ENCODE measurements at regions not wholly inside any gene's neighbourhood (a gene's known extent, or its start where the extent isn't known, plus 50 kb on each side); places are given as distances from the start of the nearest gene placed in this dataset.

- H3K4me1 ChIP-seq (ENCODE audit: control insufficient read depth, insufficient read depth, low read length), result no peaks in the 10 kb centered on the region
- no peak overlapping the region for H3K9ac ChIP-seq (ENCODE audit: low read length in 2 of 2)
- H3K27ac ChIP-seq (ENCODE audit: low read length), result no peak overlapping the region
- H3K27me3 ChIP-seq (ENCODE audit: control insufficient read depth in 1 of 2, insufficient read depth in 2 of 2, low read length in 2 of 2), result no peaks in the 10 kb centered on the region
- H3K4me3 ChIP-seq (ENCODE audit: low read length in 2 of 2), result no peak overlapping the region
- H3K9me3 ChIP-seq (ENCODE audit: control insufficient read depth in 2 of 2, low read length in 2 of 2), result peaks cover 0 to 3% of the 10 kb centered on the region in 2 donors
- no peaks in the 10 kb centered on the region for H3K36me3 ChIP-seq (ENCODE audit: control insufficient read depth in 2 of 2, insufficient read depth in 2 of 2, low read length in 2 of 2)
These were observed 417.0 kb downstream of the ZNF521 start for GRCh38 chr18:24935008-24935407.

- Histone ChIP-seq H3K36me3 (ENCODE audit: control insufficient read depth in 2 of 2, insufficient read depth in 2 of 2, low read length in 2 of 2) (no peaks in the 10 kb centered on the region), H3K27ac (ENCODE audit: low read length) (no peak overlapping the region), H3K27me3 (ENCODE audit: control insufficient read depth in 1 of 2, insufficient read depth in 2 of 2, low read length in 2 of 2) (no peaks in the 10 kb centered on the region), H3K9me3 (ENCODE audit: control insufficient read depth in 2 of 2, low read length in 2 of 2) (peaks cover 0 to 3% of the 10 kb centered on the region in 2 donors), H3K4me3 (ENCODE audit: low read length in 2 of 2) (no peak overlapping the region), H3K4me1 (ENCODE audit: control insufficient read depth, insufficient read depth, low read length) (no peaks in the 10 kb centered on the region), H3K9ac (ENCODE audit: low read length in 2 of 2) (no peak overlapping the region)
These were observed 416.1 kb downstream of the ZNF521 start for GRCh38 chr18:24935896-24936295.

DNA sequence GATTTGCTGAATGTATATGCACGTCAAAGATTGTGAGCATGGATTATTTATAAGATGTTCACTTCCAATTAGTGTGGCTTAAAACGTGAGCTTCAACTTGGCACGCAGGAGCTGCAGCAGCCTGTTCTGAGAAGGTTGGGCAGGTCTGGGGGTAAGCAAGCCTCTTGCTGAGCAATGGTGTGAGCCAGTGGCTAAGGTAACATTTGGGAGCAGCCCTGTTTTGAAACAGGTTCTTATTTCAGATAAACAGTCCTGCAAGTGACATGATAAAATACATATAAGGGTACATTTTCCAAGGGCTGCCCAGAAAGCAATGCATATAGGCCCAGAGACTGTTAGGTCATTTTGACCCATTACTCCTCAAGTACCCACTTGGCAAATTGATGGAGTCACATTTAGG lies 415.3 kb downstream of the ZNF521 start:
- Histone ChIP-seq H3K9ac (ENCODE audit: low read length in 2 of 2) (no peak overlapping the region), H3K4me3 (ENCODE audit: low read length in 2 of 2) (no peak overlapping the region), H3K9me3 (ENCODE audit: control insufficient read depth in 2 of 2, low read length in 2 of 2) (peaks cover 0 to 3% of the 10 kb centered on the region in 2 donors), H3K36me3 (ENCODE audit: control insufficient read depth in 2 of 2, insufficient read depth in 2 of 2, low read length in 2 of 2) (no peaks in the 10 kb centered on the region), H3K27ac (ENCODE audit: low read length) (no peak overlapping the region), H3K4me1 (ENCODE audit: control insufficient read depth, insufficient read depth, low read length) (no peaks in the 10 kb centered on the region), H3K27me3 (ENCODE audit: control insufficient read depth in 1 of 2, insufficient read depth in 2 of 2, low read length in 2 of 2) (no peaks in the 10 kb centered on the region)

- Histone ChIP-seq H3K9me3 (ENCODE audit: control insufficient read depth in 2 of 2, low read length in 2 of 2) (peaks cover 0 to 3% of the 10 kb centered on the region in 2 donors), H3K9ac (ENCODE audit: low read length in 2 of 2) (no peak overlapping the region), H3K4me3 (ENCODE audit: low read length in 2 of 2) (no peak overlapping the region), H3K27ac (ENCODE audit: low read length) (no peak overlapping the region), H3K27me3 (ENCODE audit: control insufficient read depth in 1 of 2, insufficient read depth in 2 of 2, low read length in 2 of 2) (no peaks in the 10 kb centered on the region), H3K4me1 (ENCODE audit: control insufficient read depth, insufficient read depth, low read length) (no peaks in the 10 kb centered on the region), H3K36me3 (ENCODE audit: control insufficient read depth in 2 of 2, insufficient read depth in 2 of 2, low read length in 2 of 2) (no peaks in the 10 kb centered on the region)
These were observed 414.2 kb downstream of the ZNF521 start for GRCh38 chr18:24937639-24938275.

DNA sequence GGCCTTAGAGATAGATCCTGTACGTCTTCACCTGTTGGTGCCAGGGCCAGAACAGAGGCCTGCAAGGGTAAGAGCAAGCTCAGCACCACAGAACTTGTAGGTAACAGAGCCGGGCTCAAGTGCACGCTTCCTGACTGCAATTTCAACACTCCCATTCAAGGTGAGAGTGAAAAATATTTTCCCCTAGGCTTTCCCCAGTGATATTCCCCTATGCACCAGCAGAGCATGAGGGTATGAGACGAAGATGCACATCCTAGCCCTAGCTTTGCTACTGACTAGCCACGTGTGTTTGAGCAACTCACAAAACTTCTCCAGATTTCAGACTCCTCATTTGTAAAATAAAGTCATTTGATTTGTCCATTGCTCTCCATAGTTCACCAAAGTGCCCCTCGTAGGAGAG lies 411.6 kb downstream of the ZNF521 start:
- no peak overlapping the region for H3K27ac ChIP-seq (ENCODE audit: low read length)

DNA sequence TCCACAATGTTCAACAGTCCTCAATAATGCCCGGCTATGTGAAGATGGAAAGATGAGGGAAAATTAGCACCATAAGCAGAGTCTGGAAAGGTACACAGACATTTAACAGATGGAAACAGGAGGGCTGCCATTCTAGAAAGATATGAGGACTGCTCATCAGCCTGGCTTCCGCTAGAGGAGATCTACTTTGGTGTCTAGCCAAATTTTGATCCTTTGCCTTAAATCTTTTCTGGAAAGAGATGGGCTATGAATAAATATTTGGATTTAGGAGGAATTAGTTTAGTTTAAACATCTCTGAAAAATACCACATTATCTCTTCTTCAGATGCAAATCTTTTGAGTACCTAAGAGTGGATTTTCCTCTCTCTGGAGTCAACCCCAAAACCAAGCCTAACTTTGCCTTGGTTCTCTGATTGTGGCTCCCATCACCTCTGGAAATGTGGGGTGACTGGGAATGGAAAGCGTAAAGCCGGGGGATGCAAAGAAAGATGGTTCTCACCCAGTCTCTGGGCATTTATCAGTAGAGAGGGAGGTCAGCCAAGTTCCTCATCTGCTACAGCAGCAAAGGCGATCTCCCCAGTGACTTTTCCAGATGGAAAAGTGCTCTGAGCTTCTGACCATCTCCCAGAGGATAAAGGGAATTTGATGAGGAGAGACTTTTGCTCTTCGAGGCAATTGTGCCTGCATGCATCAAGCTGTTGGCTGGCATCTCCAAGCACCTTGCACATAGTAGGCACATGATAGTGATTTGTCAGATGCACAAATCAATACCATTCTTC lies 410.6 kb downstream of the ZNF521 start:
- Histone ChIP-seq H3K4me3 (ENCODE audit: low read length in 2 of 2) (no peak overlapping the region), H3K4me1 (ENCODE audit: control insufficient read depth, insufficient read depth, low read length) (no peaks in the 10 kb centered on the region), H3K27ac (ENCODE audit: low read length) (no peak overlapping the region), H3K9ac (ENCODE audit: low read length in 2 of 2) (no peak overlapping the region), H3K27me3 (ENCODE audit: control insufficient read depth in 1 of 2, insufficient read depth in 2 of 2, low read length in 2 of 2) (no peaks in the 10 kb centered on the region), H3K9me3 (ENCODE audit: control insufficient read depth in 2 of 2, low read length in 2 of 2) (no peaks in the 10 kb centered on the region), H3K36me3 (ENCODE audit: control insufficient read depth in 2 of 2, insufficient read depth in 2 of 2, low read length in 2 of 2) (no peaks in the 10 kb centered on the region)

More for the DNA sequence above, 411.6 kb downstream of the ZNF521 start:
- Histone ChIP-seq H3K9me3 (ENCODE audit: control insufficient read depth in 2 of 2, low read length in 2 of 2) (no peaks in the 10 kb centered on the region), H3K4me1 (ENCODE audit: control insufficient read depth, insufficient read depth, low read length) (no peaks in the 10 kb centered on the region), H3K27me3 (ENCODE audit: control insufficient read depth in 1 of 2, insufficient read depth in 2 of 2, low read length in 2 of 2) (no peaks in the 10 kb centered on the region), H3K4me3 (ENCODE audit: low read length in 2 of 2) (no peak overlapping the region), H3K36me3 (ENCODE audit: control insufficient read depth in 2 of 2, insufficient read depth in 2 of 2, low read length in 2 of 2) (no peaks in the 10 kb centered on the region), H3K9ac (ENCODE audit: low read length in 2 of 2) (no peak overlapping the region)

- Histone ChIP-seq H3K27ac (ENCODE audit: low read length) (no peak overlapping the region), H3K27me3 (ENCODE audit: control insufficient read depth in 1 of 2, insufficient read depth in 2 of 2, low read length in 2 of 2) (no peaks in the 10 kb centered on the region), H3K9ac (ENCODE audit: low read length in 2 of 2) (no peak overlapping the region), H3K4me1 (ENCODE audit: control insufficient read depth, insufficient read depth, low read length) (no peaks in the 10 kb centered on the region), H3K9me3 (ENCODE audit: control insufficient read depth in 2 of 2, low read length in 2 of 2) (no peaks in the 10 kb centered on the region), H3K4me3 (ENCODE audit: low read length in 2 of 2) (no peak overlapping the region), H3K36me3 (ENCODE audit: control insufficient read depth in 2 of 2, insufficient read depth in 2 of 2, low read length in 2 of 2) (no peaks in the 10 kb centered on the region)
These were observed 409.8 kb downstream of the ZNF521 start for GRCh38 chr18:24942144-24942543.

DNA sequence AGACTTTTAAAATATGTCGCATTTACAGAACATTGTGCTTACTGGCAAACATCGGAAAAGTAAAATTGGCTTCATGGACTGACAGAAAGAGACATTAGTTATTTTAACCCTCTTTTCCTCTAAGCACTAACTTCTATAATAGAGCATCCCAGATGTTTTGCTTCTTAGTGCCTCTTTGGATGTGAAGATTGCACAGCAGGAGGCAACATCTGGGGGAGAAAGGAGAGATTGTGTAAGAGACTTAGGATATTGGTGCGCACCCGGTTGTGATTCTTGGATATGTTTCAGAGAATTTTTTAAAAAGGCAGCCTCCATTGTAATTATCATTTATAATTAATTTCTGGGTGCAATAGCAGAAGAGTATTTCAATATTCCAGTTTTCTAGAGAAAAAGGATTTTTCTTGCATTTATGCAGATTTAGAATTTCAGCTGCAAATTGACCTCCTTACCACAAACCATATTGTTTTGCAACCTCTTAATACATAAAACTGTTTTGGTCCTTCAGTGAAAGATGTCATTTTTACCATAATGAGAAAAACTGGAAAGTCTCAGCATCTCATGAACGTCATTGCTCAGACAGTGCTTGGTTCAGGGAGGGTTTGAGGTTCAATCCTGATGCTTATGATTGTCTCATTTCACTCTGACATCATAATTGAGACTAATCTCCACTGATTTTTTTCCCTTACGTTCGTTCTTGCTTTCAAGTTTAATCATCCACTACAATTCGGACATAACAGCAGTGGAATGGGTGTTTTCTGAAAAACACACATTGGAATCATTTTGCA lies 404.3 kb downstream of the ZNF521 start:
- H3K9me3 ChIP-seq (ENCODE audit: control insufficient read depth in 2 of 2, low read length in 2 of 2), result no peaks in the 10 kb centered on the region
- H3K9ac ChIP-seq (ENCODE audit: low read length in 2 of 2), result no peak overlapping the region
- no peak overlapping the region for H3K4me3 ChIP-seq (ENCODE audit: low read length in 2 of 2)
- no peak overlapping the region for H3K27ac ChIP-seq (ENCODE audit: low read length)
- H3K36me3 ChIP-seq (ENCODE audit: control insufficient read depth in 2 of 2, insufficient read depth in 2 of 2, low read length in 2 of 2), result no peaks in the 10 kb centered on the region
- no peaks in the 10 kb centered on the region for H3K4me1 ChIP-seq (ENCODE audit: control insufficient read depth, insufficient read depth, low read length)
- no peaks in the 10 kb centered on the region for H3K27me3 ChIP-seq (ENCODE audit: control insufficient read depth in 1 of 2, insufficient read depth in 2 of 2, low read length in 2 of 2)

- no peaks in the 10 kb centered on the region for H3K36me3 ChIP-seq (ENCODE audit: control insufficient read depth in 2 of 2, insufficient read depth in 2 of 2, low read length in 2 of 2)
- H3K9me3 ChIP-seq (ENCODE audit: control insufficient read depth in 2 of 2, low read length in 2 of 2), result no peaks in the 10 kb centered on the region
- H3K4me3 ChIP-seq (ENCODE audit: low read length in 2 of 2), result no peak overlapping the region
- H3K9ac ChIP-seq (ENCODE audit: low read length in 2 of 2), result no peak overlapping the region
- H3K27ac ChIP-seq (ENCODE audit: low read length), result no peak overlapping the region
- no peaks in the 10 kb centered on the region for H3K27me3 ChIP-seq (ENCODE audit: control insufficient read depth in 1 of 2, insufficient read depth in 2 of 2, low read length in 2 of 2)
- no peaks in the 10 kb centered on the region for H3K4me1 ChIP-seq (ENCODE audit: control insufficient read depth, insufficient read depth, low read length)
These were observed 402.1 kb downstream of the ZNF521 start for GRCh38 chr18:24949908-24950307.

- Histone ChIP-seq H3K36me3 (ENCODE audit: control insufficient read depth in 2 of 2, insufficient read depth in 2 of 2, low read length in 2 of 2) (no peaks in the 10 kb centered on the region), H3K9me3 (ENCODE audit: control insufficient read depth in 2 of 2, low read length in 2 of 2) (no peaks in the 10 kb centered on the region), H3K4me3 (ENCODE audit: low read length in 2 of 2) (no peak overlapping the region), H3K27me3 (ENCODE audit: control insufficient read depth in 1 of 2, insufficient read depth in 2 of 2, low read length in 2 of 2) (no peaks in the 10 kb centered on the region), H3K27ac (ENCODE audit: low read length) (no peak overlapping the region), H3K4me1 (ENCODE audit: control insufficient read depth, insufficient read depth, low read length) (no peaks in the 10 kb centered on the region), H3K9ac (ENCODE audit: low read length in 2 of 2) (no peak overlapping the region)
These were observed 397.6 kb downstream of the ZNF521 start for GRCh38 chr18:24954341-24954740.
